ENCODE measurements at regions not wholly inside any gene's neighbourhood (a gene's known extent, or its start where the extent isn't known, plus 50 kb on each side); places are given as distances from the start of the nearest gene placed in this dataset.

DNA sequence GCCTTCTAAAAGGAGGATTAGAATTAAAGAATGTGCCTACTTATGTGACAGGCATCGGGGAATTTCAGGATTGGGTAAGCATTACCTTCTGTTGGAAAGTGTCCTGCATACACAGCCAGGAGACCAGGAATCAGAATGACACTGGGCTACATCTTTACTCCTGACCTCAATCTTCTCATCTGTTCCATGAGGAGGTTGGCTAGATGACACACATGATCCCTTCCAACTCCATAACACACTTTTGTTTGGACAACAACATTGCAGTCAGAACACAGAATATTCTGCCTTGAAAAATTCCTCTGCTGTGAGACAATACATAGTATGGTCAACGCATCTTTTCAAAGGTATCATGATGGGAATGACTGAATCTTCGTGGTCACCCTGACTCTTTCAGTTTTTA is 1281.2 kb upstream of the SORCS1 start:
- TF ChIP-seq, protein P1, sequence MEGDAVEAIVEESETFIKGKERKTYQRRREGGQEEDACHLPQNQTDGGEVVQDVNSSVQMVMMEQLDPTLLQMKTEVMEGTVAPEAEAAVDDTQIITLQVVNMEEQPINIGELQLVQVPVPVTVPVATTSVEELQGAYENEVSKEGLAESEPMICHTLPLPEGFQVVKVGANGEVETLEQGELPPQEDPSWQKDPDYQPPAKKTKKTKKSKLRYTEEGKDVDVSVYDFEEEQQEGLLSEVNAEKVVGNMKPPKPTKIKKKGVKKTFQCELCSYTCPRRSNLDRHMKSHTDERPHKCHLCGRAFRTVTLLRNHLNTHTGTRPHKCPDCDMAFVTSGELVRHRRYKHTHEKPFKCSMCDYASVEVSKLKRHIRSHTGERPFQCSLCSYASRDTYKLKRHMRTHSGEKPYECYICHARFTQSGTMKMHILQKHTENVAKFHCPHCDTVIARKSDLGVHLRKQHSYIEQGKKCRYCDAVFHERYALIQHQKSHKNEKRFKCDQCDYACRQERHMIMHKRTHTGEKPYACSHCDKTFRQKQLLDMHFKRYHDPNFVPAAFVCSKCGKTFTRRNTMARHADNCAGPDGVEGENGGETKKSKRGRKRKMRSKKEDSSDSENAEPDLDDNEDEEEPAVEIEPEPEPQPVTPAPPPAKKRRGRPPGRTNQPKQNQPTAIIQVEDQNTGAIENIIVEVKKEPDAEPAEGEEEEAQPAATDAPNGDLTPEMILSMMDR (conservative IDR thresholded peaks at IDR 0.05; ENCODE audit: low read length): no peak
- TF ChIP-seq EZH2phosphoT487 (IDR thresholded peaks at IDR 0.05; ENCODE audit: borderline replicate concordance): no peak

Data from Loucy (cell line).